WI38 (cell line): ENCODE measurements at regions not wholly inside any gene's neighbourhood (a gene's known extent, or its start where the extent isn't known, plus 50 kb on each side); places are given as distances from the start of the nearest gene placed in this dataset.

Experiments
- H3K4me3 ChIP-seq: 2 replicates; pipeline ENCODE4 v1.5.1; 2011; ENCODE audit warnings: low read depth, mild to moderate bottlenecking, control low read depth, low read length
- TF ChIP-seq, protein P1 (sequence below): IDR thresholded peaks from 2 replicates; pipeline ENCODE4 v1.5.1; 2012; ENCODE audit warnings: low read depth, mild to moderate bottlenecking, control low read depth, low read length

DNA sequence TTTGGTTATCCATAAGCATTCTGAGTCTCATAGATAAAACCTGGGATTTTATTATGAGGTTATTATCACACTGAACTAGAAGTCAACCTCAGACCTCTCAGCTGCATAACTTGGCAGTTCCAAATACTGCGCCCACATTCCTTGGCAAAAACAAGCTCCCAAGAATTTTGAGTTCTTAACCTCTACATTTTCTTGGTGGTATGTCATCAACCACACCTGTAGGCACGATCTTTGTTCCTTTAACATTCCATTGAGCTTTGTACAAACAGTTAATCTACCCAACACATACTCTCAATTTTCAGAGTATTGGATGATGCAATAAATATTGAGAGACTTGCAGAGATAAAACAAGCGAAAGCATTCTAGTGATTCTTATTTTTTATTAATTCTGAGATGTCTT, 371.8 kb upstream of the PRICKLE1 start:
- H3K4me3 ChIP-seq, result no peak overlapping the region
- TF ChIP-seq, protein P1, sequence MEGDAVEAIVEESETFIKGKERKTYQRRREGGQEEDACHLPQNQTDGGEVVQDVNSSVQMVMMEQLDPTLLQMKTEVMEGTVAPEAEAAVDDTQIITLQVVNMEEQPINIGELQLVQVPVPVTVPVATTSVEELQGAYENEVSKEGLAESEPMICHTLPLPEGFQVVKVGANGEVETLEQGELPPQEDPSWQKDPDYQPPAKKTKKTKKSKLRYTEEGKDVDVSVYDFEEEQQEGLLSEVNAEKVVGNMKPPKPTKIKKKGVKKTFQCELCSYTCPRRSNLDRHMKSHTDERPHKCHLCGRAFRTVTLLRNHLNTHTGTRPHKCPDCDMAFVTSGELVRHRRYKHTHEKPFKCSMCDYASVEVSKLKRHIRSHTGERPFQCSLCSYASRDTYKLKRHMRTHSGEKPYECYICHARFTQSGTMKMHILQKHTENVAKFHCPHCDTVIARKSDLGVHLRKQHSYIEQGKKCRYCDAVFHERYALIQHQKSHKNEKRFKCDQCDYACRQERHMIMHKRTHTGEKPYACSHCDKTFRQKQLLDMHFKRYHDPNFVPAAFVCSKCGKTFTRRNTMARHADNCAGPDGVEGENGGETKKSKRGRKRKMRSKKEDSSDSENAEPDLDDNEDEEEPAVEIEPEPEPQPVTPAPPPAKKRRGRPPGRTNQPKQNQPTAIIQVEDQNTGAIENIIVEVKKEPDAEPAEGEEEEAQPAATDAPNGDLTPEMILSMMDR, result no peak

DNA sequence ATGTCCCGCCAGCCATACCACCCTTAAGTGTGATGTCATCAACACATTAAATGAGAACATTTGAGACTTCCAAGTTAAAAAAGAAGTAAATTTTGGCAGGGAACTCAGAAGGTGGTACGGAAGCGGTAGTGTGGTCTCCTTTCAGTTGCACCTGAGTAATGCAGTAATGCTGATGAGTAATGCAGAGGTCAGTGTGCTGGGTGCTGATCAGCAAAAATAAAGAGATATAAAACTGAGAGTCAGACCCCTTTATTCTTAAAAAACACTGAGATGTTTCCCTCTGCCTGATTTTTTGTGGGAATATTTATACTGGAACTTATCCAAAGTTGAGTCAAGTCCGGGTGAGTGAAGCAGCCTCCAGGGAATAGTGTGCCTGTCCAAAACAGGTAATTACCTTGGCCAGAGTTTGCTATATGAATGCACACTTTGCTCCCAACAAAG, 370.6 kb upstream of the PRICKLE1 start:
- no peak overlapping the region for H3K4me3 ChIP-seq
- TF ChIP-seq, protein P1, result no peak

DNA sequence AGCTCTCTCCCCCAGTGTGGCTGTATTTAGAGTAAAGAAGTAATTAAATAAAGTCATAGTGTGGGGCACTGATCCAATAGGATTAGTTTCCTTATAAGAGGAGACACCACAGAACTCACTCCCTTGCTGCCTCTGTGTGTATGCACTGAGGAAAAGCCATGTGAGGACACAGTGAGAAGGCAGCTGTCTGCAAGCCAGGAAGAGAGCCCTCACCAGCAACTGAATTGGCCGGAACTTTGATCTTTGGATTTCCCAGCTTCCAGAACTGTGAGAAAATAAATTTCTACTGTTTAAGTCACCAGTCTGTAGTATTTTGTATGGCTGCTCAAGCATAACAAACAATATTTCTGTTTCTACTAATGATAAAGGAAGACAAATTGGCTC, 368.7 kb upstream of the PRICKLE1 start:
- TF ChIP-seq, protein P1, result no peak
- no peak overlapping the region for H3K4me3 ChIP-seq

DNA sequence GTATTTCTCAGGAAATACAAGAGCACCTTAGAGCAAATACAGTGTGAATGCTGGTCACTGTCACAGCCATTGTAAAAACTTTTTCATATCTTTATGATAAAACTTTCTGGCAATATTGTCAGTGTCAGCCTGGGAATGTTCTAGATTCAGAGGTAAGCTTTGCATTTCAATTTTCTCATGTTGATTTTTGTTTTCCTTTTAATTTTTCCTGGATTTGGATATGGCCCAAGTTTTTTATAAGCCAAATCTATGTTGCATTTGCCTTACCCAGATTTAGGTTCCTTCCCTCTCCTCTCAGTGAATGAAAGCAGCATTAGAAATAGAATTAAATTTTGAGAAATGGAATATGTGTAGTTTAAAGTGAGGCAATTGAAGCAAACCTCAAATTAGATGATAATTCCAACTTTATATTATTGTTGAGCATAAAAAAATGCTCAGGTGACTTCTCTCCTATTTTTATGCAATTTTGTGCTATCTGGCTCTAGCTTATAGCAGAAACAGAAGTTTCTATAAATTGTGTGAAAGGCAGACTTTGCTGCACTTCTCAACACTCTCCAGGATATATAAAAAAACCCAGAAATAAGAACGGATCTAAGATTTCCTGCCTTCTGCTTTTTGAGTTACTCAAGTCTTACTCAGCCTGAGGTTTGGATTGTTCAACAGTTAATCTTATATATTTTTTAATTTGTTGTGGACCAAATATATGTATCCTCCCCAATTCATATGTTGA, 368.2 kb upstream of the PRICKLE1 start:
- TF ChIP-seq, protein P1, result no peak
- H3K4me3 ChIP-seq, result no peak overlapping the region

DNA sequence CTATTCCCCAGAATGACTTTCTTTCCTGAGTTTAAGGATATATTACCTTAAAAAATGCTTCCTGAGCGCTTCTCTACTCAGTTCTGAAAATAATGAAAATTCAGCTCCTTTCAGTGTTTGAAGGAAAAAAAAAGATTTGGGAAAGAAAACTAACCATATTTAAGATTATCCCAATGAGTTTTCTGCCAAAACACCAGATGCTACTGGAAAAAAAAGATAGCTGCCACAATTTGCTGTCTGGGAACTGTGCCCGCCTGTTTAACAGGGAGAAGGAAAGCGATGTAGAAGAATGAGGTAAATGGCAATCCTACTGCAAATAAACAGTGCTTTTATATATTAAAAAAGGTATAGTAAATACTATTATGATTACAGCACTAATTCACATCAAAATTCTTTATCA, 367.6 kb upstream of the PRICKLE1 start:
- TF ChIP-seq, protein P1, result no peak
- no peak overlapping the region for H3K4me3 ChIP-seq

DNA sequence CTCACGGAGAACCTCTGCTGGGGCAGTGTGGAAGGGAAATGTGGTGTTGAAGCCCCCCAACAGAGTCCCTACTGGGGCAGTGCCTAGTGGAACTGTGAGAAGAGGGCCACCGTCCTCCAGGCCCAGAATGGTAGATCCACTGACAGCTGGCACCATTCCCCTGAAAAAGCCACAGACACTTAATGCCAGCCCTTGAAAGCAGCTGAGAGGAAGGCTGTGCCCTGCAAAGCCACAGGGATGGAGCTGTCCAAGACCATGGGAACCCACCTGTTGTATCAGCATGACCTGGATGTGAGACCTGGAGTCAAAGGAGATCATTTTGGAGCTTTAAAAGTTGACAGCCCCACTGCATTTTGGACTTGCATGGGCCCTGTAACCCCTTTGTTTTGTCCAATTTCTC, 363.5 kb upstream of the PRICKLE1 start:
- no peak overlapping the region for H3K4me3 ChIP-seq
- TF ChIP-seq, protein P1, result no peak

DNA sequence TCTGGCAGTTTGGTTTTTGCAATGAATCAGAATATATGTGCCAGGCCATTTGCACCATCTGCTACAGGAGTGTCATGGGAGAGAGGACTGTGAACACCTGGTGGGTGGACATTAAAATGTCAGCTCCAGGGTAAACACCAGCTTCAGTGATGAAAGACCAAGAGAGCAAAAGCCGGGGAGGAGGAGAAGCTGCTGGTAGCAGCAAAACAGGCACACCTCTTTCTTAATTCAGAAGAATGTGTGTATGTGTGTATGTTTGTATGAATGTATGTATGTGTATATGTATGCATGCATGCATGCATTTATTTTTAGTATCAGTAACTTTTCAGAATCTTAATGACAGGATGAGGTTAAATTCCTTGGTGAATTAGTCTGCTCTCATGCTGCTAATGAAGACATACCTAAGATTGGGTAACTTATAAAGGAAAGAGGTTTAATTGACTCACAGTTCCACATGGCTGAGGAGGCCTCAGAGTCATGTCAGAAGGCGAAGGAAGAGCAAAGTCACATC, 357.4 kb upstream of the PRICKLE1 start:
- H3K4me3 ChIP-seq, result no peak overlapping the region
- TF ChIP-seq, protein P1, result no peak
